ENCODE measurements at regions not wholly inside any gene's neighbourhood (a gene's known extent, or its start where the extent isn't known, plus 50 kb on each side); places are given as distances from the start of the nearest gene placed in this dataset.

- no peak for DNase-seq (ENCODE audit: insufficient read length, low spot score)
- TF ChIP-seq SPI1 (IDR thresholded peaks at IDR 0.05; ENCODE audit: low read depth, low read length) (no peak), TAF1 (IDR thresholded peaks at IDR 0.05; ENCODE audit: low read depth, low read length) (no peak), PAX5 (IDR thresholded peaks at IDR 0.05; ENCODE audit: insufficient read depth, low read length, severe bottlenecking) (no peak), POLR2A (IDR thresholded peaks at IDR 0.05; ENCODE audit: low read depth, low read length) (no peak), POU2F2 (IDR thresholded peaks at IDR 0.05; ENCODE audit: low read depth, low read length) (no peak), POLR2AphosphoS5 (IDR thresholded peaks at IDR 0.05; ENCODE audit: low read depth, low read length) (no peak)
- FAIRE-seq = no peak
Observed at GRCh38 chr17:71407981-71408380, 712.8 kb upstream of the SOX9 start.

- no peak for FAIRE-seq
- DNase-seq (ENCODE audit: insufficient read length, low spot score) = no peak
- TF ChIP-seq POU2F2 (IDR thresholded peaks at IDR 0.05; ENCODE audit: low read depth, low read length) = no peak
- no peak for TF ChIP-seq PAX5 (IDR thresholded peaks at IDR 0.05; ENCODE audit: insufficient read depth, low read length, severe bottlenecking)
Observed at GRCh38 chr17:71409137-71409536, 711.7 kb upstream of the SOX9 start.

- no peak for TF ChIP-seq POLR2AphosphoS5 (IDR thresholded peaks at IDR 0.05; ENCODE audit: low read depth, low read length)
- no peak for FAIRE-seq
- no peak for DNase-seq (ENCODE audit: insufficient read length, low spot score)
Observed at GRCh38 chr17:71409712-71410111, 711.1 kb upstream of the SOX9 start.

- FAIRE-seq (no peak), DNase-seq (ENCODE audit: insufficient read length, low spot score) (no peak)
- TF ChIP-seq SPI1 (IDR thresholded peaks at IDR 0.05; ENCODE audit: low read depth, low read length) = no peak
- TF ChIP-seq PAX5 (IDR thresholded peaks at IDR 0.05; ENCODE audit: insufficient read depth, low read length, severe bottlenecking) = no peak
- TF ChIP-seq TAF1 (IDR thresholded peaks at IDR 0.05; ENCODE audit: low read depth, low read length) = no peak
Observed at GRCh38 chr17:71412803-71413202, 708.0 kb upstream of the SOX9 start.

DNA sequence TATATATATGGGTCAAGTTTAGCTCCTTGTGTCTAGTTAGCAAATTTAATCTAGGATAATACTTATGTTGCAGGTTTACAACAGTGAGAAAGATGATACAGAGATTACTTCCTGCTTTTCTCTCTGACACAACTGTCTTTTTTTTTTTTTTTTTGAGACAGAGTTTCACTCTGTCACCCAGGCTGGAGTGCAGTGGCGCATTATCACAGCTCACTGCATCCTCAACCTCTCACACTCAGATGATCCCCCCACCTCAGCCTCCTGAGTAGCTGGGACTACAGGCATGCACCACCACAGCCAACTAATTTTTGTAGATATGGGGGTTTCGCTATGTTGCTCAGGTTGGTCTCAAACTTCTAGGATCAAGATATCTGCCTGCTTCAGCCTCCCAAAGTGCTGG is 706.9 kb upstream of the SOX9 start:
- FAIRE-seq (no peak), DNase-seq (ENCODE audit: insufficient read length, low spot score) (no peak)
- no peak for TF ChIP-seq POLR2AphosphoS5 (IDR thresholded peaks at IDR 0.05; ENCODE audit: low read depth, low read length)
- TF ChIP-seq SPI1 (IDR thresholded peaks at IDR 0.05; ENCODE audit: low read depth, low read length) = no peak
- TF ChIP-seq PAX5 (IDR thresholded peaks at IDR 0.05; ENCODE audit: insufficient read depth, low read length, severe bottlenecking) = no peak
- no peak for TF ChIP-seq POU2F2 (IDR thresholded peaks at IDR 0.05; ENCODE audit: low read depth, low read length)
- no peak for TF ChIP-seq POLR2A (IDR thresholded peaks at IDR 0.05; ENCODE audit: low read depth, low read length)
- no peak for TF ChIP-seq TAF1 (IDR thresholded peaks at IDR 0.05; ENCODE audit: low read depth, low read length)

- TF ChIP-seq POLR2A (IDR thresholded peaks at IDR 0.05; ENCODE audit: low read depth, low read length) (no peak), POLR2AphosphoS5 (IDR thresholded peaks at IDR 0.05; ENCODE audit: low read depth, low read length) (no peak), TAF1 (IDR thresholded peaks at IDR 0.05; ENCODE audit: low read depth, low read length) (no peak), SPI1 (IDR thresholded peaks at IDR 0.05; ENCODE audit: low read depth, low read length) (no peak), POU2F2 (IDR thresholded peaks at IDR 0.05; ENCODE audit: low read depth, low read length) (no peak), PAX5 (IDR thresholded peaks at IDR 0.05; ENCODE audit: insufficient read depth, low read length, severe bottlenecking) (no peak)
- FAIRE-seq = no peak
- DNase-seq (ENCODE audit: insufficient read length, low spot score) = no peak
Observed at GRCh38 chr17:71417142-71417541, 703.7 kb upstream of the SOX9 start.

DNA sequence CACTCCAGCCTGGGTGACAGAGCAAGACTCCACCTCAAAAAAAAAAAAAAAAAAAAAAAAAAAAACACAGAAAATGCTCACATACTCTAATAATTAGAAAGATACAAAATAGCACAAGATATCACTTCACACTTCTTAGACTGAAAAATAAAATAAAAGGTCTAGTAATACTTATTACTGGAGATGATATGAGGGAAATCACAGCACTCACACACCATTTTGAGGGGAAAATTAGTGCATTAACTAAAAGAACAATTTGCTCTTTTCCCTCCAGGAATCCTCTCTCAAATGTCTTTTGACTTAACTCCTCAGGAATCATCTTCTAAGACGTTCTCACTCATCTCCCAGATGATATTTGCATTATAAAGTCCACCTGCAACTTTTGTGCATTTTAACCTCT is 697.9 kb upstream of the SOX9 start:
- DNase-seq (ENCODE audit: insufficient read length, low spot score) = no peak
- TF ChIP-seq POU2F2 (IDR thresholded peaks at IDR 0.05; ENCODE audit: low read depth, low read length) = no peak
- no peak for TF ChIP-seq PAX5 (IDR thresholded peaks at IDR 0.05; ENCODE audit: insufficient read depth, low read length, severe bottlenecking)
- no peak for TF ChIP-seq POLR2A (IDR thresholded peaks at IDR 0.05; ENCODE audit: low read depth, low read length)
- no peak for TF ChIP-seq TAF1 (IDR thresholded peaks at IDR 0.05; ENCODE audit: low read depth, low read length)
- no peak for TF ChIP-seq SPI1 (IDR thresholded peaks at IDR 0.05; ENCODE audit: low read depth, low read length)
- TF ChIP-seq POLR2AphosphoS5 (IDR thresholded peaks at IDR 0.05; ENCODE audit: low read depth, low read length) = no peak
- FAIRE-seq = no peak

- FAIRE-seq (no peak), DNase-seq (ENCODE audit: insufficient read length, low spot score) (no peak)
Observed at GRCh38 chr17:71423871-71424546, 696.8 kb upstream of the SOX9 start.

DNA sequence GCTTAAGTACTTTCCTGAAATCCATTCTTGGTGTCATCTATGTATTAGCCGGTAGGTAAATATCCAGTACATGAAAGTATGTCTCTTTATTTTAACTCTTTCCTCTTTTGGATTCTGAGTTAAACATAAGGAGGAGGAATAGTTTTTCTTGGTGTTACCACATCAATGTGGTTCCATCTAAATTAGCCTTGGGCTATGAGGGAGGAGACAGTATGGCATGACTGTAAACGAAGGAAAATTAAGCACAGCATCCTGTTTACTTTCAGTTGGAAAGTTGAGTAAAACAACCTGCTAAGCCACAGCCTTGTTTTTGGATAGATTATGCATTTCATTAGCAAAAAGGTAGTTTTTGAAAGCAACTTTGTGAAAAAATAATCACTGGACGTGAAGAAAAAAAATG is 693.0 kb upstream of the SOX9 start:
- DNase-seq (ENCODE audit: insufficient read length, low spot score) (no peak), FAIRE-seq (no peak)
- TF ChIP-seq PAX5 (IDR thresholded peaks at IDR 0.05; ENCODE audit: insufficient read depth, low read length, severe bottlenecking) (no peak), SPI1 (IDR thresholded peaks at IDR 0.05; ENCODE audit: low read depth, low read length) (no peak), TAF1 (IDR thresholded peaks at IDR 0.05; ENCODE audit: low read depth, low read length) (no peak), POLR2AphosphoS5 (IDR thresholded peaks at IDR 0.05; ENCODE audit: low read depth, low read length) (no peak), POU2F2 (IDR thresholded peaks at IDR 0.05; ENCODE audit: low read depth, low read length) (no peak), POLR2A (IDR thresholded peaks at IDR 0.05; ENCODE audit: low read depth, low read length) (no peak)

More at GRCh38 chr17:71423871-71424546, 696.8 kb upstream of the SOX9 start:
- TF ChIP-seq PAX5 (IDR thresholded peaks at IDR 0.05; ENCODE audit: insufficient read depth, low read length, severe bottlenecking) = no peak
- no peak for TF ChIP-seq POLR2AphosphoS5 (IDR thresholded peaks at IDR 0.05; ENCODE audit: low read depth, low read length)

GRCh38 chr17:71428897-71429296 is 691.9 kb upstream of the SOX9 start:
- FAIRE-seq (no peak), DNase-seq (ENCODE audit: insufficient read length, low spot score) (no peak)
- TF ChIP-seq PAX5 (IDR thresholded peaks at IDR 0.05; ENCODE audit: insufficient read depth, low read length, severe bottlenecking) (no peak), SPI1 (IDR thresholded peaks at IDR 0.05; ENCODE audit: low read depth, low read length) (no peak), TAF1 (IDR thresholded peaks at IDR 0.05; ENCODE audit: low read depth, low read length) (no peak), POLR2A (IDR thresholded peaks at IDR 0.05; ENCODE audit: low read depth, low read length) (no peak), POLR2AphosphoS5 (IDR thresholded peaks at IDR 0.05; ENCODE audit: low read depth, low read length) (no peak)

DNA sequence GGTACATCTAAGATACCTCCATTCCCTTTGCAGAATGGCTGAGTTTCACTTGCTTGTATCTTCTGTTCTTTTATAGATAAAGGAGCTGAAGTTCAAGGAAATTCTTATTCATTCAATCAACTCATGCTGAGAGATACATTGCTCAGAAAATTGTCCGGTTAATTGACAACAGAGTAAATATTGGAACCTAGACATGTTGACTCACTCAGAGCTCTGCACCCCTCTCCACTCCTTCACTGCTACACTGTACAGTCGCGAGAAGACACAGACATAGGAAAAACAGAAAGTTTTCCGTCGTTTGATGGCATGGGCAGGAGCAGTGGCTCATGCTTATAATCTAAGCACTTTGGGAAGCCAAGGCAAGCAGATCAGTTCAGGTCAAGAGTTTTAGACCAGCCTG is 690.5 kb upstream of the SOX9 start:
- FAIRE-seq = no peak
- TF ChIP-seq SPI1 (IDR thresholded peaks at IDR 0.05; ENCODE audit: low read depth, low read length) = no peak
- no peak for TF ChIP-seq PAX5 (IDR thresholded peaks at IDR 0.05; ENCODE audit: insufficient read depth, low read length, severe bottlenecking)
- TF ChIP-seq TAF1 (IDR thresholded peaks at IDR 0.05; ENCODE audit: low read depth, low read length) = no peak
- TF ChIP-seq POU2F2 (IDR thresholded peaks at IDR 0.05; ENCODE audit: low read depth, low read length) = no peak
- TF ChIP-seq POLR2AphosphoS5 (IDR thresholded peaks at IDR 0.05; ENCODE audit: low read depth, low read length) = no peak
- no peak for TF ChIP-seq POLR2A (IDR thresholded peaks at IDR 0.05; ENCODE audit: low read depth, low read length)
- DNase-seq (ENCODE audit: insufficient read length, low spot score) = no peak
